Type B pancreatic cell (in vitro differentiated cells): ENCODE measurements at regions not wholly inside any gene's neighbourhood (a gene's known extent, or its start where the extent isn't known, plus 50 kb on each side); places are given as distances from the start of the nearest gene placed in this dataset.

Experiments
- DNase-seq: peaks from one replicate; pipeline ENCODE4 v3.0.0; 2021; ENCODE audit warnings: mixed read lengths; ENCODE audit not compliant: unreplicated experiment; ENCODE audit errors: extremely low spot score
- H3K27ac Mint-ChIP-seq: 2 replicates; pipeline ENCODE4 v1.8.0; 2021; ENCODE audit warnings: mild to moderate bottlenecking, mixed read lengths
- H3K27me3 Mint-ChIP-seq: 2 replicates; pipeline ENCODE4 v1.8.0; 2021; ENCODE audit warnings: mixed read lengths
- H3K36me3 Mint-ChIP-seq: 2 replicates; pipeline ENCODE4 v1.8.0; 2021; ENCODE audit warnings: mixed read lengths
- H3K4me1 Mint-ChIP-seq: one replicate; pipeline ENCODE4 v1.8.0; 2021; ENCODE audit warnings: mixed read lengths; ENCODE audit not compliant: unreplicated experiment
- H3K4me3 Mint-ChIP-seq: 2 replicates; pipeline ENCODE4 v1.8.0; 2021; ENCODE audit warnings: mild to moderate bottlenecking, mixed read lengths
- H3K9me3 Mint-ChIP-seq: 2 replicates; pipeline ENCODE4 v1.8.0; 2021; ENCODE audit warnings: mixed read lengths
- CTCF ChIP-seq: fragments of 200-600 bp; sonication (generic); conservative IDR thresholded peaks from 2 replicates; pipeline ENCODE4 v1.5.0; 2021; ENCODE audit warnings: antibody characterized with exemption, mild to moderate bottlenecking

- H3K9me3 Mint-ChIP-seq: no peaks in the 10 kb centered on the region
- no peaks in the 10 kb centered on the region for H3K4me1 Mint-ChIP-seq
- H3K4me3 Mint-ChIP-seq: no peak overlapping the region
- TF ChIP-seq CTCF: no peak
- H3K36me3 Mint-ChIP-seq: no peaks in the 10 kb centered on the region
- H3K27ac Mint-ChIP-seq: no peak overlapping the region
- H3K27me3 Mint-ChIP-seq: no peaks in the 10 kb centered on the region
- no peak for DNase-seq
Observed at GRCh38 chr1:97013941-97014340, 292.4 kb downstream of the PTBP2 start.

- Mint-ChIP-seq H3K9me3 (no peaks in the 10 kb centered on the region), H3K4me1 (no peaks in the 10 kb centered on the region), H3K4me3 (no peak overlapping the region), H3K36me3 (no peaks in the 10 kb centered on the region), H3K27ac (no peak overlapping the region), H3K27me3 (no peaks in the 10 kb centered on the region)
- TF ChIP-seq CTCF: no peak
- DNase-seq: no peak
Observed at GRCh38 chr1:97014426-97014825, 292.8 kb downstream of the PTBP2 start.

GRCh38 chr1:97017895-97018294 is 296.3 kb downstream of the PTBP2 start:
- Mint-ChIP-seq H3K27me3 (no peaks in the 10 kb centered on the region), H3K36me3 (no peaks in the 10 kb centered on the region), H3K27ac (no peak overlapping the region), H3K4me3 (no peak overlapping the region), H3K4me1 (no peaks in the 10 kb centered on the region), H3K9me3 (no peaks in the 10 kb centered on the region)
- no peak for DNase-seq
- no peak for TF ChIP-seq CTCF
